Skeletal muscle cell (primary cell): ENCODE measurements at regions not wholly inside any gene's neighbourhood (a gene's known extent, or its start where the extent isn't known, plus 50 kb on each side); places are given as distances from the start of the nearest gene placed in this dataset.

Experiments used
- DNase-seq: peaks from one replicate; pipeline ENCODE4 v3.0.0-alpha.2; 2010; ENCODE audit warnings: low read depth
- H3K4me3 ChIP-seq: 2 replicates; pipeline ENCODE4 v1.5.1; 2011; ENCODE audit warnings: low read depth, mild to moderate bottlenecking, control low read depth, low read length, moderate library complexity

GRCh38 chr4:89398644-89399043 is 91.0 kb upstream of the GPRIN3 start:
- no peak for DNase-seq
- H3K4me3 ChIP-seq, result no peak overlapping the region

GRCh38 chr4:89398146-89398545 is 90.5 kb upstream of the GPRIN3 start:
- H3K4me3 ChIP-seq, result no peak overlapping the region
- DNase-seq, result no peak

- no peak overlapping the region for H3K4me3 ChIP-seq
- no peak for DNase-seq
Observed at GRCh38 chr4:89397441-89397840, 89.8 kb upstream of the GPRIN3 start.

GRCh38 chr4:89382439-89382838 is 74.8 kb upstream of the GPRIN3 start:
- DNase-seq, result no peak
- H3K4me3 ChIP-seq, result no peak overlapping the region

- no peak for DNase-seq
- H3K4me3 ChIP-seq, result no peak overlapping the region
Observed at GRCh38 chr4:89380980-89381379, 73.4 kb upstream of the GPRIN3 start.

GRCh38 chr4:89379511-89380044 is 72.0 kb upstream of the GPRIN3 start:
- H3K4me3 ChIP-seq, result no peak overlapping the region
- no peak for DNase-seq

- no peak overlapping the region for H3K4me3 ChIP-seq
- DNase-seq, result no peak
Observed at GRCh38 chr4:89373394-89373793, 65.8 kb upstream of the GPRIN3 start.

GRCh38 chr4:89371614-89372013 is 64.0 kb upstream of the GPRIN3 start:
- no peak for DNase-seq
- no peak overlapping the region for H3K4me3 ChIP-seq

- no peak for DNase-seq
- H3K4me3 ChIP-seq, result no peak overlapping the region
Observed at GRCh38 chr4:89369581-89369980, 62.0 kb upstream of the GPRIN3 start.

GRCh38 chr4:89368861-89369260 is 61.3 kb upstream of the GPRIN3 start:
- DNase-seq, result no peak
- no peak overlapping the region for H3K4me3 ChIP-seq

GRCh38 chr4:89365776-89366175 is 58.2 kb upstream of the GPRIN3 start:
- no peak overlapping the region for H3K4me3 ChIP-seq
- DNase-seq, result no peak

- no peak for DNase-seq
- H3K4me3 ChIP-seq, result no peak overlapping the region
Observed at GRCh38 chr4:89365375-89365774, 57.8 kb upstream of the GPRIN3 start.

- no peak for DNase-seq
- no peak overlapping the region for H3K4me3 ChIP-seq
Observed at GRCh38 chr4:89364541-89364940, 56.9 kb upstream of the GPRIN3 start.

- no peak overlapping the region for H3K4me3 ChIP-seq
- no peak for DNase-seq
Observed at GRCh38 chr4:89363786-89364185, 56.2 kb upstream of the GPRIN3 start.

GRCh38 chr4:89358935-89359638 is 51.5 kb upstream of the GPRIN3 start:
- DNase-seq, result no peak
- H3K4me3 ChIP-seq, result no peak overlapping the region

GRCh38 chr4:89357787-89358186 is 50.2 kb upstream of the GPRIN3 start:
- H3K4me3 ChIP-seq, result no peak overlapping the region
- DNase-seq, result no peak
